Liver (tissue), 8 donors: ENCODE measurements at regions not wholly inside any gene's neighbourhood (a gene's known extent, or its start where the extent isn't known, plus 50 kb on each side); places are given as distances from the start of the nearest gene placed in this dataset.

Experiments
- DNase-seq: peaks from one replicate; pipeline ENCODE4 v3.0.0-alpha.2; 2017; ENCODE audit warnings: low spot score
- H3K27ac ChIP-seq, 2 donors: one replicate each; pipeline ENCODE4 v1.7.0; 2013; ENCODE audit warnings: inconsistent platforms in 2 of 2, low read length in 2 of 2, control low read depth in 1 of 2, low read depth in 1 of 2, mild to moderate bottlenecking in 1 of 2
- H3K27me3 ChIP-seq, 4 donors: one replicate each; pipeline versions ENCODE4 v1.6.1 to v1.7.0; 2013; ENCODE audit warnings: low read length in 3 of 4, inconsistent platforms in 1 of 4, mild to moderate bottlenecking in 1 of 4, moderate library complexity in 1 of 4; ENCODE audit not compliant: control insufficient read depth in 4 of 4, insufficient read depth in 4 of 4
- H3K36me3 ChIP-seq, 4 donors: one replicate each; pipeline versions ENCODE4 v1.6.1 to v1.7.0; 2013; ENCODE audit warnings: low read length in 3 of 4, mild to moderate bottlenecking in 3 of 4, low read depth in 1 of 4, moderate library complexity in 1 of 4; ENCODE audit not compliant: control insufficient read depth in 4 of 4, insufficient read depth in 3 of 4
- H3K4me1 ChIP-seq, 4 donors: one replicate each; pipeline versions ENCODE4 v1.6.1 to v1.7.0; 2013; ENCODE audit warnings: low read length in 3 of 4, mild to moderate bottlenecking in 3 of 4, moderate library complexity in 1 of 4; ENCODE audit not compliant: control insufficient read depth in 4 of 4, insufficient read depth in 4 of 4
- H3K4me3 ChIP-seq, 3 donors: one replicate each; pipeline versions ENCODE4 v1.6.1 to v1.7.0; 2013; ENCODE audit warnings: low read length in 3 of 3, control low read depth in 1 of 3, low read depth in 1 of 3, mild to moderate bottlenecking in 1 of 3
- H3K9ac ChIP-seq, 2 donors: one replicate each; pipeline ENCODE4 v1.7.0; 2013; ENCODE audit warnings: low read length in 2 of 2, mild to moderate bottlenecking in 2 of 2, moderate library complexity in 2 of 2, control low read depth in 1 of 2, low read depth in 1 of 2
- H3K9me3 ChIP-seq, 4 donors: one replicate each; pipeline versions ENCODE4 v1.6.1 to v1.7.0; 2013; ENCODE audit warnings: low read length in 3 of 4; ENCODE audit not compliant: control insufficient read depth in 4 of 4
- EGR1 ChIP-seq, 2 donors: IDR thresholded peaks; 2 replicates each; pipeline ENCODE4 v1.6.1; 2016 to 2018; ENCODE audit warnings: antibody characterized with exemption in 2 of 2, low read depth in 2 of 2
- FOXA1 ChIP-seq: IDR thresholded peaks from 2 replicates; pipeline ENCODE4 v1.6.1; 2016; ENCODE audit warnings: antibody characterized with exemption
- FOXA2 ChIP-seq: IDR thresholded peaks from 2 replicates; pipeline ENCODE4 v1.6.1; 2016; ENCODE audit warnings: antibody characterized with exemption
- GABPA ChIP-seq, 2 donors: IDR thresholded peaks in 1 of 2; conservative IDR thresholded peaks in 1 of 2; 2 replicates each; pipeline ENCODE4 v1.6.1; 2016; ENCODE audit warnings: antibody characterized with exemption in 2 of 2, mild to moderate bottlenecking in 1 of 2, moderate library complexity in 1 of 2
- HNF4A ChIP-seq, 2 donors: conservative IDR thresholded peaks; 2 replicates each; pipeline ENCODE4 v1.6.1; 2016; ENCODE audit warnings: antibody characterized with exemption in 2 of 2, mild to moderate bottlenecking in 2 of 2
- HNF4G ChIP-seq: IDR thresholded peaks from 2 replicates; pipeline ENCODE4 v1.6.1; 2016; ENCODE audit warnings: antibody characterized with exemption
- JUND ChIP-seq, 2 donors: IDR thresholded peaks; 2 replicates each; pipeline ENCODE4 v1.6.1; 2016; ENCODE audit warnings: antibody characterized with exemption in 2 of 2
- NR2F2 ChIP-seq: IDR thresholded peaks from 2 replicates; pipeline ENCODE4 v1.6.1; 2016; ENCODE audit warnings: antibody characterized with exemption
- RAD21 ChIP-seq, 2 donors: IDR thresholded peaks; 2 replicates each; pipeline ENCODE4 v1.6.1; 2016; ENCODE audit warnings: antibody characterized with exemption in 2 of 2, mild to moderate bottlenecking in 2 of 2
- RXRA ChIP-seq, 2 donors: IDR thresholded peaks; 2 replicates each; pipeline ENCODE4 v1.6.1; 2017 to 2018; ENCODE audit warnings: antibody characterized with exemption in 2 of 2, mild to moderate bottlenecking in 1 of 2
- SP1 ChIP-seq: IDR thresholded peaks from 2 replicates; pipeline ENCODE4 v1.6.1; 2018; ENCODE audit warnings: antibody characterized with exemption, mild to moderate bottlenecking
- TAF1 ChIP-seq: conservative IDR thresholded peaks from 2 replicates; pipeline ENCODE4 v1.6.1; 2016; ENCODE audit warnings: antibody characterized with exemption, mild to moderate bottlenecking
- YY1 ChIP-seq: IDR thresholded peaks from 2 replicates; pipeline ENCODE4 v1.6.1; 2016; ENCODE audit warnings: antibody characterized with exemption, mild to moderate bottlenecking
- WGBS: extraction: QIAGEN DNeasy Blood & Tissue Kit; methylation state at CpG from one replicate; pipeline ENCODE4 v1.1.7; 2013; 5-methylcytosine and 5-hydroxymethylcytosine counted together
- TF ChIP-seq, protein P1 (sequence below): IDR thresholded peaks from 2 replicates; pipeline ENCODE4 v1.6.1; 2016; ENCODE audit warnings: antibody characterized with exemption
- TF ChIP-seq, protein P2 (sequence below): IDR thresholded peaks from 2 replicates; pipeline ENCODE4 v1.6.1; 2016; ENCODE audit warnings: antibody characterized with exemption
- TF ChIP-seq, protein P3 (sequence below): IDR thresholded peaks from 2 replicates; pipeline ENCODE4 v1.6.1; 2016; ENCODE audit warnings: antibody characterized with exemption, mild to moderate bottlenecking
- TF ChIP-seq, protein P4 (sequence below): IDR thresholded peaks from 2 replicates; pipeline ENCODE4 v1.6.1; 2016; ENCODE audit warnings: antibody characterized with exemption
- TF ChIP-seq, protein P5 (sequence below): fragments of 150-350 bp; IDR thresholded peaks from 2 replicates; pipeline ENCODE4 v1.5.1; 2017; ENCODE audit warnings: improper control_type of control experiment, low read depth, low read length; ENCODE audit not compliant: missing input control
- donor health status: healthy.
- donor health status: healthy.
- donor health status: healthy.
- donor health status: healthy.
- donor health status: healthy.

DNA sequence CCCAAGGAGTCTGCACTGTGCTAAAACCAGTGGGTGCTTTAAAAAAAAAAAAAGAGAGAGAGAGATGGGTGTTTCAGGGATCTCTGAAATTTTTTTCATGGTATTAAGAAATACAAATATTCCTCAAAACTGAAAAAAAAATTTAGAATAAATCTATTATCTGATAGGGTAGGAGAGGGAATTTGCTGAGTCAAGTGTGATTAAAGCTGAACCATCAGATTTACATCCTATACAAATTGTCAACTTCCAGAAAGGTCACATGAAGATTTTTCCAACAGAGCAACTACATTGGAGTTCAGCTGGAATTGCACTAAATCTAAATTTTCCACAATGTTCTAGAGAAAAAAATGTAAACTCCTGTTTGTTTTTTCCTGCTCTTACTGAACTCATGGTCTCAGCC is 79.3 kb upstream of the DSCAM start (continued):
- TF ChIP-seq, protein P1, sequence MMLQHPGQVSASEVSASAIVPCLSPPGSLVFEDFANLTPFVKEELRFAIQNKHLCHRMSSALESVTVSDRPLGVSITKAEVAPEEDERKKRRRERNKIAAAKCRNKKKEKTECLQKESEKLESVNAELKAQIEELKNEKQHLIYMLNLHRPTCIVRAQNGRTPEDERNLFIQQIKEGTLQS, result no peak
- TF ChIP-seq, protein P2, sequence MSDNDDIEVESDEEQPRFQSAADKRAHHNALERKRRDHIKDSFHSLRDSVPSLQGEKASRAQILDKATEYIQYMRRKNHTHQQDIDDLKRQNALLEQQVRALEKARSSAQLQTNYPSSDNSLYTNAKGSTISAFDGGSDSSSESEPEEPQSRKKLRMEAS, result no peak
- no peak for TF ChIP-seq SP1
- no peak for TF ChIP-seq TAF1
- TF ChIP-seq NR2F2, result no peak
- TF ChIP-seq FOXA1, result no peak
- TF ChIP-seq GABPA (IDR thresholded peaks at IDR 0.05 in 1 of 2, conservative IDR thresholded peaks at IDR 0.05 in 1 of 2), result no peak
- no peak for TF ChIP-seq RAD21 (IDR thresholded peaks at IDR 0.05)
- TF ChIP-seq YY1, result no peak
- no peak for TF ChIP-seq HNF4G

DNA sequence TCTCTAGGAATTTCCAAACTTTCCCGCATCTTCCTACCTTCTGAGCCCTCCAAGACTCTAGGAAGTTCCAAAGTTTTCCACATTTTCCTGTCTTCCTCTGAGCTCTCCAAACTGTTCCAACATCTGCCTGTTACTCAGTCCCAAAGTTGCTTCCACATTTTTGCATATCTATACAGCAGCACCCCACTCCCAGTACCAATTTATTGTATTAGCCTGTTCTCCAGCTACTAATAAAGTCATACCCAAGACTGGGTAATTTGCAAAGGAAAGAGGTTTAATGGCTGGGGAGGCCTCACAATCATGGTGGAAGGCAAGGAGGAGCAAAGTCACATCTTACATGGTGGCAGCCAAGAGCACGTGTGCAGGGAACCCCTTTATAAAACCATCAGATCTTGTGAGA is 82.9 kb upstream of the DSCAM start:
- Histone ChIP-seq H3K9me3 (peaks cover 0 to 5% (median 2%) of the 10 kb centered on the region in 4 donors), H3K36me3 (no peaks in the 10 kb centered on the region), H3K27me3 (peaks cover 0 to 3% (median under 1%) of the 10 kb centered on the region in 4 donors), H3K27ac (no peak overlapping the region), H3K4me3 (no peak overlapping the region), H3K9ac (no peak overlapping the region), H3K4me1 (no peaks in the 10 kb centered on the region)
- TF ChIP-seq, protein P1, result no peak
- TF ChIP-seq YY1, result no peak
- TF ChIP-seq, protein P3, sequence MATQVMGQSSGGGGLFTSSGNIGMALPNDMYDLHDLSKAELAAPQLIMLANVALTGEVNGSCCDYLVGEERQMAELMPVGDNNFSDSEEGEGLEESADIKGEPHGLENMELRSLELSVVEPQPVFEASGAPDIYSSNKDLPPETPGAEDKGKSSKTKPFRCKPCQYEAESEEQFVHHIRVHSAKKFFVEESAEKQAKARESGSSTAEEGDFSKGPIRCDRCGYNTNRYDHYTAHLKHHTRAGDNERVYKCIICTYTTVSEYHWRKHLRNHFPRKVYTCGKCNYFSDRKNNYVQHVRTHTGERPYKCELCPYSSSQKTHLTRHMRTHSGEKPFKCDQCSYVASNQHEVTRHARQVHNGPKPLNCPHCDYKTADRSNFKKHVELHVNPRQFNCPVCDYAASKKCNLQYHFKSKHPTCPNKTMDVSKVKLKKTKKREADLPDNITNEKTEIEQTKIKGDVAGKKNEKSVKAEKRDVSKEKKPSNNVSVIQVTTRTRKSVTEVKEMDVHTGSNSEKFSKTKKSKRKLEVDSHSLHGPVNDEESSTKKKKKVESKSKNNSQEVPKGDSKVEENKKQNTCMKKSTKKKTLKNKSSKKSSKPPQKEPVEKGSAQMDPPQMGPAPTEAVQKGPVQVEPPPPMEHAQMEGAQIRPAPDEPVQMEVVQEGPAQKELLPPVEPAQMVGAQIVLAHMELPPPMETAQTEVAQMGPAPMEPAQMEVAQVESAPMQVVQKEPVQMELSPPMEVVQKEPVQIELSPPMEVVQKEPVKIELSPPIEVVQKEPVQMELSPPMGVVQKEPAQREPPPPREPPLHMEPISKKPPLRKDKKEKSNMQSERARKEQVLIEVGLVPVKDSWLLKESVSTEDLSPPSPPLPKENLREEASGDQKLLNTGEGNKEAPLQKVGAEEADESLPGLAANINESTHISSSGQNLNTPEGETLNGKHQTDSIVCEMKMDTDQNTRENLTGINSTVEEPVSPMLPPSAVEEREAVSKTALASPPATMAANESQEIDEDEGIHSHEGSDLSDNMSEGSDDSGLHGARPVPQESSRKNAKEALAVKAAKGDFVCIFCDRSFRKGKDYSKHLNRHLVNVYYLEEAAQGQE, result no peak
- TF ChIP-seq RAD21 (IDR thresholded peaks at IDR 0.05), result no peak
- TF ChIP-seq TAF1, result no peak
- no peak for TF ChIP-seq HNF4A (conservative IDR thresholded peaks at IDR 0.05)
- TF ChIP-seq, protein P4, sequence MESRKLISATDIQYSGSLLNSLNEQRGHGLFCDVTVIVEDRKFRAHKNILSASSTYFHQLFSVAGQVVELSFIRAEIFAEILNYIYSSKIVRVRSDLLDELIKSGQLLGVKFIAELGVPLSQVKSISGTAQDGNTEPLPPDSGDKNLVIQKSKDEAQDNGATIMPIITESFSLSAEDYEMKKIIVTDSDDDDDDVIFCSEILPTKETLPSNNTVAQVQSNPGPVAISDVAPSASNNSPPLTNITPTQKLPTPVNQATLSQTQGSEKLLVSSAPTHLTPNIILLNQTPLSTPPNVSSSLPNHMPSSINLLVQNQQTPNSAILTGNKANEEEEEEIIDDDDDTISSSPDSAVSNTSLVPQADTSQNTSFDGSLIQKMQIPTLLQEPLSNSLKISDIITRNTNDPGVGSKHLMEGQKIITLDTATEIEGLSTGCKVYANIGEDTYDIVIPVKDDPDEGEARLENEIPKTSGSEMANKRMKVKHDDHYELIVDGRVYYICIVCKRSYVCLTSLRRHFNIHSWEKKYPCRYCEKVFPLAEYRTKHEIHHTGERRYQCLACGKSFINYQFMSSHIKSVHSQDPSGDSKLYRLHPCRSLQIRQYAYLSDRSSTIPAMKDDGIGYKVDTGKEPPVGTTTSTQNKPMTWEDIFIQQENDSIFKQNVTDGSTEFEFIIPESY, result no peak
- TF ChIP-seq GABPA (IDR thresholded peaks at IDR 0.05 in 1 of 2, conservative IDR thresholded peaks at IDR 0.05 in 1 of 2), result no peak
- TF ChIP-seq HNF4G, result no peak
- no peak for TF ChIP-seq RXRA (IDR thresholded peaks at IDR 0.05)
- TF ChIP-seq, protein P2, result no peak
- no peak for TF ChIP-seq NR2F2
- DNase-seq, result no peak
- WGBS, result 89% methylated on average over 2 of the region's 2 CpGs

DNA sequence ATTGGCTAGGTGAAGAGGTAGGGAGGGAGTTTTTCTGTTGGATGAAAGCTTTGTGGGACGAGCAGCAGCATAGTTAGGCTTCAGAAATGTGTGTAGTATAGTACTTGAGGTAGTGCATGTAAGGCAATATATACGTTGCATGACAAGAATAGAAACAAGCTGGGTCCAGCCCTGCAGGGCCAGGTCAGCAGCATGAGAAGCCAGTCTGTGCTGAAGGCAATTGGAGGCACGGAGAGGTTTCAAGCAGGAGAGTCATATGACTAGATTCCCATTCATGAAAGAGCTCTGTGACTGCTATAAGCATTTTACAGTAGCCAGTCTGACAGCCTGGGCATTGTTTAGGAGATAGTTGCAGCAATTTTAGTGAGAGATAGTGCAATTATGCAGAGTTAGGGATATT is 84.2 kb upstream of the DSCAM start:
- Histone ChIP-seq H3K36me3 (no peaks in the 10 kb centered on the region), H3K27ac (no peak overlapping the region), H3K27me3 (peaks cover 0 to 3% (median under 1%) of the 10 kb centered on the region in 4 donors), H3K4me3 (no peak overlapping the region), H3K9me3 (peaks cover 0 to 5% (median 2%) of the 10 kb centered on the region in 4 donors), H3K9ac (no peak overlapping the region), H3K4me1 (no peaks in the 10 kb centered on the region)
- WGBS, result 56% methylated on average over 3 of the region's 3 CpGs
- DNase-seq, result no peak
- no peak for TF ChIP-seq FOXA1
- TF ChIP-seq YY1, result no peak
- TF ChIP-seq, protein P5, sequence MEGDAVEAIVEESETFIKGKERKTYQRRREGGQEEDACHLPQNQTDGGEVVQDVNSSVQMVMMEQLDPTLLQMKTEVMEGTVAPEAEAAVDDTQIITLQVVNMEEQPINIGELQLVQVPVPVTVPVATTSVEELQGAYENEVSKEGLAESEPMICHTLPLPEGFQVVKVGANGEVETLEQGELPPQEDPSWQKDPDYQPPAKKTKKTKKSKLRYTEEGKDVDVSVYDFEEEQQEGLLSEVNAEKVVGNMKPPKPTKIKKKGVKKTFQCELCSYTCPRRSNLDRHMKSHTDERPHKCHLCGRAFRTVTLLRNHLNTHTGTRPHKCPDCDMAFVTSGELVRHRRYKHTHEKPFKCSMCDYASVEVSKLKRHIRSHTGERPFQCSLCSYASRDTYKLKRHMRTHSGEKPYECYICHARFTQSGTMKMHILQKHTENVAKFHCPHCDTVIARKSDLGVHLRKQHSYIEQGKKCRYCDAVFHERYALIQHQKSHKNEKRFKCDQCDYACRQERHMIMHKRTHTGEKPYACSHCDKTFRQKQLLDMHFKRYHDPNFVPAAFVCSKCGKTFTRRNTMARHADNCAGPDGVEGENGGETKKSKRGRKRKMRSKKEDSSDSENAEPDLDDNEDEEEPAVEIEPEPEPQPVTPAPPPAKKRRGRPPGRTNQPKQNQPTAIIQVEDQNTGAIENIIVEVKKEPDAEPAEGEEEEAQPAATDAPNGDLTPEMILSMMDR, result no peak
- no peak for TF ChIP-seq EGR1 (IDR thresholded peaks at IDR 0.05; ENCODE audit: low read depth in 2 of 2)
- TF ChIP-seq RXRA (IDR thresholded peaks at IDR 0.05), result no peak
- TF ChIP-seq HNF4G, result no peak
- TF ChIP-seq GABPA (IDR thresholded peaks at IDR 0.05 in 1 of 2, conservative IDR thresholded peaks at IDR 0.05 in 1 of 2), result no peak
- TF ChIP-seq, protein P1, result no peak
- TF ChIP-seq NR2F2, result no peak
- no peak for TF ChIP-seq SP1
- no peak for TF ChIP-seq TAF1
- TF ChIP-seq JUND (IDR thresholded peaks at IDR 0.05), result no peak
- TF ChIP-seq FOXA2, result no peak
